OCI-LY7 (cell line): ENCODE measurements at regions not wholly inside any gene's neighbourhood (a gene's known extent, or its start where the extent isn't known, plus 50 kb on each side); places are given as distances from the start of the nearest gene placed in this dataset.

Experiments used
- BruUV-seq: library from RNA; stranded (reverse); fragments of 400-500 nt; replicated peaks from 2 replicates; lab custom pipeline; 2021; lab: Mats Ljungman, UMichigan
- CTCF ChIA-PET: fragments of 300-600 bp; sonication (Branson Sonifier 250); formaldehyde crosslinking; loops from one replicate; lab custom pipeline; 2022; ENCODE audit warnings: antibody characterized with exemption; ENCODE audit not compliant: unreplicated experiment; lab: Charles Lee
- POLR2A ChIA-PET: fragments of 300-600 bp; sonication (Branson Sonifier 250); formaldehyde crosslinking; loops from one replicate; lab custom pipeline; 2022; ENCODE audit warnings: antibody characterized with exemption; lab: Charles Lee
- DNase-seq: peaks from one replicate; pipeline ENCODE4 v3.0.0-alpha.2; 2015; ENCODE audit warnings: low spot score
- H2AFZ ChIP-seq: fragments of 200-600 bp; sonication (generic), shearing (Covaris generic); 2 replicates; pipeline ENCODE4 v1.6.1; 2014; ENCODE audit warnings: mild to moderate bottlenecking, antibody characterized with exemption, low read length, moderate library complexity
- H3K27ac ChIP-seq: fragments of 200-600 bp; sonication (generic); 2 replicates; pipeline ENCODE4 v1.5.1; 2014; ENCODE audit warnings: mixed run types, low read depth, mild to moderate bottlenecking, moderate library complexity, low read length, inconsistent platforms; ENCODE audit not compliant: poor library complexity, severe bottlenecking
- H3K36me3 ChIP-seq: fragments of 200-600 bp; sonication (generic); 2 replicates; pipeline ENCODE4 v1.6.1; 2014; ENCODE audit warnings: mild to moderate bottlenecking, antibody characterized with exemption, low read length, moderate library complexity, mixed read lengths; ENCODE audit not compliant: insufficient read depth
- H3K4me1 ChIP-seq: fragments of 200-600 bp; sonication (generic); 2 replicates; pipeline ENCODE4 v1.5.1; 2014; ENCODE audit warnings: mild to moderate bottlenecking, low read length; ENCODE audit not compliant: insufficient read depth, poor library complexity, severe bottlenecking
- H3K4me2 ChIP-seq: fragments of 200-600 bp; sonication (generic); 2 replicates; pipeline ENCODE4 v1.6.1; 2014; ENCODE audit warnings: mild to moderate bottlenecking, low read length
- H3K4me3 ChIP-seq: fragments of 200-600 bp; sonication (generic); 2 replicates; pipeline ENCODE4 v1.5.1; 2014; ENCODE audit warnings: mild to moderate bottlenecking, low read depth, low read length; ENCODE audit not compliant: poor library complexity, severe bottlenecking
- H3K79me2 ChIP-seq: fragments of 200-600 bp; sonication (generic); 2 replicates; pipeline ENCODE4 v1.6.1; 2016; ENCODE audit warnings: low read depth, mild to moderate bottlenecking, low read length, moderate library complexity, mixed read lengths; ENCODE audit not compliant: insufficient read depth
- H3K9me2 ChIP-seq: fragments of 200-600 bp; sonication (generic); 2 replicates; pipeline ENCODE4 v1.6.1; 2016; ENCODE audit warnings: mild to moderate bottlenecking, low read length, mixed read lengths; ENCODE audit not compliant: insufficient read depth
- H3K9me3 ChIP-seq: fragments of 200-600 bp; sonication (generic); 2 replicates; pipeline ENCODE4 v1.6.1; 2014; ENCODE audit warnings: mild to moderate bottlenecking, mixed run types, low read length, mixed read lengths
- H4K20me1 ChIP-seq: fragments of 200-600 bp; sonication (generic); 2 replicates; pipeline ENCODE4 v1.6.1; 2014; ENCODE audit warnings: mild to moderate bottlenecking, antibody characterized with exemption, low read length, moderate library complexity, mixed read lengths; ENCODE audit not compliant: insufficient read depth
- CTCF ChIP-seq: fragments of 200-600 bp; sonication (generic); conservative IDR thresholded peaks from 2 replicates; pipeline ENCODE4 v1.5.1; 2014; ENCODE audit warnings: mild to moderate bottlenecking, antibody characterized with exemption, low read length, moderate library complexity, mixed read lengths
- EZH2phosphoT487 ChIP-seq: fragments of 200-600 bp; sonication (generic); IDR thresholded peaks from 2 replicates; pipeline ENCODE4 v1.6.1; 2018; ENCODE audit warnings: low read depth, borderline replicate concordance, mild to moderate bottlenecking, mixed run types, antibody characterized with exemption, low read length, moderate library complexity, mixed read lengths
- intact Hi-C: fragments of 100-400 bp; cut with micrococcal nuclease; formaldehyde crosslinking; loops from one replicate; pipeline ENCODE4 v1.10.0; 2022; ENCODE audit not compliant: unreplicated experiment

- CTCF ChIA-PET = interaction anchor here (1.0 kb wide), 1 partner anchor 14 kb away, joined by 3 read pairs; no protein-coding TSS in a partner anchor
- H3K27ac ChIP-seq = no peak overlapping the region
Observed at GRCh38 chr5:56676091-56676768, 139.1 kb upstream of the MAP3K1 start.

GRCh38 chr5:56674441-56674840 is 140.9 kb upstream of the MAP3K1 start:
- H3K9me3 ChIP-seq = no peaks in the 10 kb centered on the region
- H3K4me1 ChIP-seq = peaks cover 40% of the 10 kb centered on the region
- no peaks in the 10 kb centered on the region for H4K20me1 ChIP-seq
- no peak overlapping the region for H3K4me3 ChIP-seq
- intact Hi-C loops = loop anchor here (5.0 to 10.0 kb wide), 2 partner anchors 262 to 400 kb away; no protein-coding TSS in a partner anchor
- TF ChIP-seq CTCF (no peak), EZH2phosphoT487 (no peak)
- no peaks in the 10 kb centered on the region for H3K79me2 ChIP-seq
- CTCF ChIA-PET = no interaction called here
- no TSS peak for BruUV-seq
- no peak overlapping the region for H3K27ac ChIP-seq
- POLR2A ChIA-PET = interaction anchor here (1.6 kb wide), 1 partner anchor 9 kb away, joined by 5 read pairs; no protein-coding TSS in a partner anchor
- H3K4me2 ChIP-seq = no peak overlapping the region
- no peak for DNase-seq
- H3K9me2 ChIP-seq = no peaks in the 10 kb centered on the region
- H3K36me3 ChIP-seq = no peaks in the 10 kb centered on the region
- no peak overlapping the region for H2AFZ ChIP-seq

More at GRCh38 chr5:56676091-56676768, 139.1 kb upstream of the MAP3K1 start:
- BruUV-seq = no TSS peak
- peaks cover 23% of the 10 kb centered on the region for H3K4me1 ChIP-seq
- no peaks in the 10 kb centered on the region for H4K20me1 ChIP-seq
- no peaks in the 10 kb centered on the region for H3K9me2 ChIP-seq
- H3K79me2 ChIP-seq = no peaks in the 10 kb centered on the region
- no peak for TF ChIP-seq CTCF
- TF ChIP-seq EZH2phosphoT487 = no peak
- no peak overlapping the region for H2AFZ ChIP-seq
- no peak overlapping the region for H3K4me2 ChIP-seq
- H3K36me3 ChIP-seq = no peaks in the 10 kb centered on the region
- no peak overlapping the region for H3K4me3 ChIP-seq
- POLR2A ChIA-PET = interaction anchor here (0.8 to 3.9 kb wide), 5 partner anchors 7 to 85 kb away, joined by 3 to 33 read pairs (median 3); no protein-coding TSS in a partner anchor
- no peak for DNase-seq
- H3K9me3 ChIP-seq = no peaks in the 10 kb centered on the region
- intact Hi-C loops = loop anchor here (10.0 kb wide), 1 partner anchor 401 kb away; no protein-coding TSS in a partner anchor
